ENCODE measurements at regions not wholly inside any gene's neighbourhood (a gene's known extent, or its start where the extent isn't known, plus 50 kb on each side); places are given as distances from the start of the nearest gene placed in this dataset.

- DNase-seq (ENCODE audit: low spot score) = no peak
- intact Hi-C loops (cut with DNase I) = no loop called here
Measured at GRCh38 chr1:217921126-217921904, 290.2 kb downstream of the SPATA17 start.

GRCh38 chr1:217924924-217925323 lies 293.8 kb downstream of the SPATA17 start:
- DNase-seq (ENCODE audit: low spot score) = no peak
- intact Hi-C loops (cut with DNase I) = no loop called here

GRCh38 chr1:217929213-217929885 lies 298.2 kb downstream of the SPATA17 start:
- intact Hi-C loops (cut with DNase I) = no loop called here
- no peak for DNase-seq (ENCODE audit: low spot score)

GRCh38 chr1:217943361-217943760 lies 312.2 kb downstream of the SPATA17 start:
- DNase-seq (ENCODE audit: low spot score) = no peak
- intact Hi-C loops (cut with DNase I) = no loop called here

- no peak for DNase-seq (ENCODE audit: low spot score)
- intact Hi-C loops (cut with DNase I) = no loop called here
Measured at GRCh38 chr1:217944550-217944949, 313.4 kb downstream of the SPATA17 start.

GRCh38 chr1:217946511-217946910 lies 315.4 kb downstream of the SPATA17 start:
- DNase-seq (ENCODE audit: low spot score) = no peak
- intact Hi-C loops (cut with DNase I) = no loop called here

GRCh38 chr1:217948741-217949140 lies 317.6 kb downstream of the SPATA17 start:
- DNase-seq (ENCODE audit: low spot score) = no peak
- intact Hi-C loops (cut with DNase I) = no loop called here

- intact Hi-C loops (cut with DNase I) = no loop called here
- DNase-seq (ENCODE audit: low spot score) = no peak
Measured at GRCh38 chr1:217953330-217953729, 322.2 kb downstream of the SPATA17 start.

GRCh38 chr1:217953922-217954321 lies 322.8 kb downstream of the SPATA17 start:
- no peak for DNase-seq (ENCODE audit: low spot score)
- intact Hi-C loops (cut with DNase I) = no loop called here

GRCh38 chr1:217955723-217956122 lies 324.6 kb downstream of the SPATA17 start:
- DNase-seq (ENCODE audit: low spot score) = no peak
- intact Hi-C loops (cut with DNase I) = no loop called here

GRCh38 chr1:217965156-217965786 lies 319.8 kb upstream of the RRP15 start:
- intact Hi-C loops (cut with DNase I) = no loop called here
- no peak for DNase-seq (ENCODE audit: low spot score)

- DNase-seq (ENCODE audit: low spot score) = no peak
- intact Hi-C loops (cut with DNase I) = no loop called here
Measured at GRCh38 chr1:217968085-217968484, 317.0 kb upstream of the RRP15 start.

GRCh38 chr1:217969428-217969827 lies 315.7 kb upstream of the RRP15 start:
- intact Hi-C loops (cut with DNase I) = no loop called here
- no peak for DNase-seq (ENCODE audit: low spot score)

GRCh38 chr1:217977943-217978342 lies 307.1 kb upstream of the RRP15 start:
- DNase-seq (ENCODE audit: low spot score) = no peak
- intact Hi-C loops (cut with DNase I) = no loop called here

GRCh38 chr1:217981430-217981829 lies 303.7 kb upstream of the RRP15 start:
- intact Hi-C loops (cut with DNase I) = no loop called here
- DNase-seq (ENCODE audit: low spot score) = no peak

- intact Hi-C loops (cut with DNase I) = no loop called here
- DNase-seq (ENCODE audit: low spot score) = no peak
Measured at GRCh38 chr1:217982331-217983050, 302.6 kb upstream of the RRP15 start.

GRCh38 chr1:217983051-217983375 lies 302.1 kb upstream of the RRP15 start:
- DNase-seq (ENCODE audit: low spot score) = no peak
- intact Hi-C loops (cut with DNase I) = no loop called here

GRCh38 chr1:217985641-217986040 lies 299.5 kb upstream of the RRP15 start:
- intact Hi-C loops (cut with DNase I) = no loop called here

GRCh38 chr1:217989510-217989909 lies 295.6 kb upstream of the RRP15 start:
- intact Hi-C loops (cut with DNase I) = no loop called here
- no peak for DNase-seq (ENCODE audit: low spot score)

More at GRCh38 chr1:217985641-217986040, 299.5 kb upstream of the RRP15 start:
- no peak for DNase-seq (ENCODE audit: low spot score)

GRCh38 chr1:217993439-217993838 lies 291.7 kb upstream of the RRP15 start:
- DNase-seq (ENCODE audit: low spot score) = no peak
- intact Hi-C loops (cut with DNase I) = no loop called here
